ENCODE measurements at regions not wholly inside any gene's neighbourhood (a gene's known extent, or its start where the extent isn't known, plus 50 kb on each side); places are given as distances from the start of the nearest gene placed in this dataset.

DNA sequence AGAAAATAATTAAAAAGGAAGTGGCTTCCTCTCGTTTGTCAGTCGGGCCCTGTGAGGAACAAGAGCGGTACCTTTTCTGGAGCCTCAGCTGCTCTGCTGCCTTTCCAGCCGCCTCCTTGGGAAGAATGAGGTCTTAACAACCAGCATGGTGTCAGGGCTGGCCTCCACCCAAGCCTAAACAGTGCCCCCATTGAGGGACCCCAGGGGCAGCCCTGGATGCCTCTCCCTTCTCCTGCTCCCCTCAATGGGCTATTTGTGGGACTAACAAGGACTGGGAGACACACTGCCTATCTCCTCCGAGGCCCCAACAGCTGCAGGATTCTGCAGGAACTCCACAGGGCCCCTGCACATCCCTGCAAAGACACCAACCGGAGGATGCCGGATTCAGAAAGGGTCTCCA lies 155.4 kb upstream of the MAP3K1 start:
- TF ChIP-seq GATA2 (IDR thresholded peaks at IDR 0.05; ENCODE audit: low read depth, low read length) (no peak), GATA3 (IDR thresholded peaks at IDR 0.05; ENCODE audit: low read depth, low read length) (no peak)

Data from SH-SY5Y (cell line).